DND-41 (cell line): ENCODE measurements at regions not wholly inside any gene's neighbourhood (a gene's known extent, or its start where the extent isn't known, plus 50 kb on each side); places are given as distances from the start of the nearest gene placed in this dataset.

Experiments
- EZH2 ChIP-seq: IDR thresholded peaks from 3 replicates; pipeline ENCODE4 v1.6.1; 2012; ENCODE audit warnings: borderline replicate concordance, low read depth, mild to moderate bottlenecking, moderate library complexity, low read length, inconsistent platforms; ENCODE audit not compliant: severe bottlenecking
- TF ChIP-seq, protein P1 (sequence below): IDR thresholded peaks from 2 replicates; pipeline ENCODE4 v1.5.1; 2012; ENCODE audit warnings: borderline replicate concordance, low read length, moderate library complexity, mild to moderate bottlenecking; ENCODE audit not compliant: poor library complexity, severe bottlenecking; ENCODE audit errors: extremely low read depth

DNA sequence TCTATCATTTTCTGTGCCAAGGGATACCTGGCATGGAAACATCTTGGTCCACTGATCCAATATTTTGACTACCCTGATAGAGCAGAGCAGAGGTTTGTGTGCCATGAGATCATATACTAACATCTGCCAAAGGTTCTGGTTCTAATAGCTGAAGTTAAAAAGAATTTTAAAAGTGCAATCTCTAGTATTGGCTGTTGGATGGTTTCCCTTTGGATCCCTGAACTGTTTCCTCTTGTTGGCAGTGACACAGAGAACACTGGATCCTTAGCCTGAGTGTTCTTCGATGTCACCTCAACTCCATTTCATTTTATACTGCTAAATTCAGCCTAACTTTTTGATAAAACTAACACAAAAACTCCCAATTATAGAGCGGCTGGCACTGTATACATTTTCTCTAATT lies 169.3 kb upstream of the FBXO11 start:
- TF ChIP-seq, protein P1, sequence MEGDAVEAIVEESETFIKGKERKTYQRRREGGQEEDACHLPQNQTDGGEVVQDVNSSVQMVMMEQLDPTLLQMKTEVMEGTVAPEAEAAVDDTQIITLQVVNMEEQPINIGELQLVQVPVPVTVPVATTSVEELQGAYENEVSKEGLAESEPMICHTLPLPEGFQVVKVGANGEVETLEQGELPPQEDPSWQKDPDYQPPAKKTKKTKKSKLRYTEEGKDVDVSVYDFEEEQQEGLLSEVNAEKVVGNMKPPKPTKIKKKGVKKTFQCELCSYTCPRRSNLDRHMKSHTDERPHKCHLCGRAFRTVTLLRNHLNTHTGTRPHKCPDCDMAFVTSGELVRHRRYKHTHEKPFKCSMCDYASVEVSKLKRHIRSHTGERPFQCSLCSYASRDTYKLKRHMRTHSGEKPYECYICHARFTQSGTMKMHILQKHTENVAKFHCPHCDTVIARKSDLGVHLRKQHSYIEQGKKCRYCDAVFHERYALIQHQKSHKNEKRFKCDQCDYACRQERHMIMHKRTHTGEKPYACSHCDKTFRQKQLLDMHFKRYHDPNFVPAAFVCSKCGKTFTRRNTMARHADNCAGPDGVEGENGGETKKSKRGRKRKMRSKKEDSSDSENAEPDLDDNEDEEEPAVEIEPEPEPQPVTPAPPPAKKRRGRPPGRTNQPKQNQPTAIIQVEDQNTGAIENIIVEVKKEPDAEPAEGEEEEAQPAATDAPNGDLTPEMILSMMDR, result no peak
- no peak for TF ChIP-seq EZH2
